22Rv1 (cell line): ENCODE measurements at regions not wholly inside any gene's neighbourhood (a gene's known extent, or its start where the extent isn't known, plus 50 kb on each side); places are given as distances from the start of the nearest gene placed in this dataset.

Experiments
- H3K27ac ChIP-seq: fragments of 450-650 bp; 2 replicates; pipeline ENCODE4 v1.5.1; 2017
- ZFX ChIP-seq: fragments of 450-650 bp; IDR thresholded peaks from 2 replicates; pipeline ENCODE4 v1.6.1; 2017; ENCODE audit warnings: antibody characterized with exemption, borderline replicate concordance
- TF ChIP-seq, protein P1 (sequence below): fragments of 450-650 bp; IDR thresholded peaks from 2 replicates; pipeline ENCODE4 v1.5.1; 2017; ENCODE audit warnings: mild to moderate bottlenecking

- no peak overlapping the region for H3K27ac ChIP-seq
- TF ChIP-seq, protein P1, sequence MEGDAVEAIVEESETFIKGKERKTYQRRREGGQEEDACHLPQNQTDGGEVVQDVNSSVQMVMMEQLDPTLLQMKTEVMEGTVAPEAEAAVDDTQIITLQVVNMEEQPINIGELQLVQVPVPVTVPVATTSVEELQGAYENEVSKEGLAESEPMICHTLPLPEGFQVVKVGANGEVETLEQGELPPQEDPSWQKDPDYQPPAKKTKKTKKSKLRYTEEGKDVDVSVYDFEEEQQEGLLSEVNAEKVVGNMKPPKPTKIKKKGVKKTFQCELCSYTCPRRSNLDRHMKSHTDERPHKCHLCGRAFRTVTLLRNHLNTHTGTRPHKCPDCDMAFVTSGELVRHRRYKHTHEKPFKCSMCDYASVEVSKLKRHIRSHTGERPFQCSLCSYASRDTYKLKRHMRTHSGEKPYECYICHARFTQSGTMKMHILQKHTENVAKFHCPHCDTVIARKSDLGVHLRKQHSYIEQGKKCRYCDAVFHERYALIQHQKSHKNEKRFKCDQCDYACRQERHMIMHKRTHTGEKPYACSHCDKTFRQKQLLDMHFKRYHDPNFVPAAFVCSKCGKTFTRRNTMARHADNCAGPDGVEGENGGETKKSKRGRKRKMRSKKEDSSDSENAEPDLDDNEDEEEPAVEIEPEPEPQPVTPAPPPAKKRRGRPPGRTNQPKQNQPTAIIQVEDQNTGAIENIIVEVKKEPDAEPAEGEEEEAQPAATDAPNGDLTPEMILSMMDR, result no peak
- no peak for TF ChIP-seq ZFX
Measured at GRCh38 chr7:16278167-16278787, 143.1 kb downstream of the CRPPA start.

- H3K27ac ChIP-seq, result no peak overlapping the region
- TF ChIP-seq, protein P1, result no peak
- no peak for TF ChIP-seq ZFX
Measured at GRCh38 chr7:16271990-16272665, 149.2 kb downstream of the CRPPA start.

DNA sequence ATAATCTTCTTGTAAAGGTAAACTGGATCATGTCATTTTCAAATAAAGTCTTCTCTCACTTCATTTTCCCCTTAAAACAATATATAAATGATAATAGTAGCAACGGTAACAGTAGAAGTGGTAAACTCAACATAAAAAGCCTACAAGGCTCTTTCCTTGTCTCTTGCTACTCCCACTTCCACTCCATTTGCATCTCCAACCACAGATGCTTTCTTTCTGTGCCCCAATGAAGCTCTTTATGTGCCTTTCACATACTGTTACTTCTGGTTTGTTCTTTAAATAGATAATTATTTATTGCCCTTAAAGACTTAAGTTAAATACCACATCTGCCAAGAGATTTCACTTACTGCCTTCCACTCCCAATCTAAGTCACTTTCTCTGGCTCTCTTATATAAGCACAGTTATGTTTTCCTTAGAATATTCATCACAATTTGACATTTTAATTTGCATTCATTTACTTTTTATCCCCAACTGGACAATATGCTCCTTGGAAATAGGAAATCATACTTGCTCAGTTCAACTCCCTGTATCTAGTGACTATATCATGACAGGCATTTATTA lies 149.9 kb downstream of the CRPPA start:
- TF ChIP-seq ZFX, result no peak
- TF ChIP-seq, protein P1, result no peak
- no peak overlapping the region for H3K27ac ChIP-seq

- H3K27ac ChIP-seq, result no peak overlapping the region
- no peak for TF ChIP-seq ZFX
- TF ChIP-seq, protein P1, result no peak
Measured at GRCh38 chr7:16270844-16271243, 150.5 kb downstream of the CRPPA start.

DNA sequence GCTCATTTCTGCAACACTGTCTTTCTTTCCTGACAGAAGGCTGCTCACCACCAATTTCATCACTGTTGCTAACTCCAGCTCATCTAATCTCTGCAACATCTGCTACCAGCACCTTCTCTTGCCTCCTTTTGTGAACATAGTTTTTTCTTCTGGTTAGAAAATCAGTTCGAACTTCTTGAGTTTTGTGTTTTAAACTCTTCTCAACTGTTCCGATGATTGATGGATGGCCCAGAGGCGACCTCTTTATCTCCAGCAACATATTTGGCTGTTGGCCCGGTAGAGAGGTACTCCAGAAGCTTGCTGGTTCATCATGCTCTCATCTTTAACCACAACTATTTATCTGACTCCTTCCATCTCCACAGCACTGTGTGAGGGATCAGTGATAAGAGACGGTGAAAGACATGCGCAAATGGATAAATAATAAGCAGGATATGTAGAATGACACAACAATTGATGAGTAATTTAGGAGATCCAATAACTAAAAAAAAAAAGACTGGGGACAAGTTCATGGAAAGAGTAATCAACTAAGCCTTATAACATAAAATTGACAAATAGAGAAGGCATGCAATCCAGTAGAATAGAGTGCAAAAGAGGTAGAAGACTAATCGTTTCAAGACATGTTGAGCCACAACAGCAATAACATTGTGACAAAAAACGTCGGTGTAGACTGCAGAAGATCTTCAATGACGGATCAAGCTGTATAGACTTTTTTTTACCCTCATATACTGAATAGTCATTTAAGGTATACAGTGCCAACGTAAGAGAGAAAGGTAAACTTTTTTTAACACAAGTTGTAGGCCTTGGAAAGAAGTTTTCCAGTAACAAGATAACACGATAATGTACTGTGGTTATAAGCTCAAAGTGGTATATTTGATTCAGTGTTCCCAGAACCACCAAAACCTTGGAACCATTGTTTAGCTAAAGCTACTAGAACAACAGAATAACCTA lies 152.2 kb downstream of the CRPPA start:
- no peak overlapping the region for H3K27ac ChIP-seq

DNA sequence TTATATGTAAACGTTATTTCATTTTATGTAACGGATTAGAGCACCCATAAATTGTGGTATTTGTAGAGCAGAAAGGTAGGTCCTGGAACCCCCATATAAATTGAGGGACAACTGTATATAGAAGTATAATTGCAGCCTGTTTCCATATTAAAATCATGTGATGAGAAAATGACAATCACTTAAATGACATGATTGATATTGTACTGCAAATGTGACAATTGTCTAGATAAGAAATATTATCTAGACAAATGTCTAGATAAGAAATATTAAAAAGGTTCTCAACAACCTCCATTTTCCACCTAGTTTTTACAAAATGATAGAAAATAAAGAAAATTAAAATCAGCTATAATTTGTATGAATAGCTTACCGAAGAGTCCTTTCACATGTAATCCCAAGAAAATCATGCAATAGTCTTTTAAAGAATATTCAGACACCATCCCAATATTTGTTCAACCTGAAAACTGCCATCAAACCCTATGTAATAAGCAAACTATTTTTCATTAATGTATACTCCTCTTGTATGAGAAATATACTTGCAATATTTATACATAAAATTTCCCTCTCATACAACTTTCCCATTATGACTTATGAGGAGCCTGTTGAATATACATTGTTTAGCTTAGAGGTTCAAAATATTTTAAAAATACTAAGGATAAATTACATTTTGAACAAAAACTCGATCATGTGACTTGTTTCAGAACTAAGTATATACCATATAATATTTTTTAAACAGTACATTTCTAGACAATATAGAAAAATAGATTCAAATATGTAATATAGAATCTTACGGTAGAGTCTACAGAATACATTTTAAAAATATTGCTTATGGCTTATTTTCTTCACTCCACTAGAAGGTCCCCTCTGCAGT lies 153.2 kb downstream of the CRPPA start:
- H3K27ac ChIP-seq, result no peak overlapping the region
- no peak for TF ChIP-seq ZFX
- TF ChIP-seq, protein P1, result no peak

More for the DNA sequence above, 152.2 kb downstream of the CRPPA start:
- TF ChIP-seq, protein P1, result no peak
- TF ChIP-seq ZFX, result no peak
